NCI-H526 treated with DMSO at 0.1 percent for 48 hours (cell line): ENCODE measurements at regions not wholly inside any gene's neighbourhood (a gene's known extent, or its start where the extent isn't known, plus 50 kb on each side); places are given as distances from the start of the nearest gene placed in this dataset.
"Not testable (repeated sequence)": the region's sequence is repeated elsewhere in the genome, so short reads cannot be mapped to it uniquely, and the experiment has no call there.

Experiments used
- DNase-seq: peaks from one replicate; lab custom pipeline; 2025; lab: John Stamatoyannopoulos, UW

- DNase-seq = no peak
These were observed 170.7 kb downstream of the IER5 start for GRCh38 chr1:181259026-181259745.

- DNase-seq = no peak
These were observed 171.8 kb downstream of the IER5 start for GRCh38 chr1:181260271-181260670.

GRCh38 chr1:181260994-181261393 lies 172.5 kb downstream of the IER5 start:
- no peak for DNase-seq

- no peak for DNase-seq
These were observed 173.6 kb downstream of the IER5 start for GRCh38 chr1:181262069-181262468.

- DNase-seq = no peak
These were observed 174.9 kb downstream of the IER5 start for GRCh38 chr1:181263444-181263843.

- no peak for DNase-seq
These were observed 176.3 kb downstream of the IER5 start for GRCh38 chr1:181264821-181265220.

- DNase-seq = no peak
These were observed 196.5 kb downstream of the IER5 start for GRCh38 chr1:181284978-181285377.

- DNase-seq = no peak
These were observed 188.1 kb upstream of the CACNA1E start for GRCh38 chr1:181295217-181295616.

- DNase-seq = no peak
These were observed 187.1 kb upstream of the CACNA1E start for GRCh38 chr1:181296180-181296579.

GRCh38 chr1:181308098-181308497 lies 175.2 kb upstream of the CACNA1E start:
- no peak for DNase-seq

GRCh38 chr1:181310560-181310959 lies 172.8 kb upstream of the CACNA1E start:
- no peak for DNase-seq

GRCh38 chr1:181312946-181313345 lies 170.4 kb upstream of the CACNA1E start:
- DNase-seq = no peak

GRCh38 chr1:181313466-181313865 lies 169.9 kb upstream of the CACNA1E start:
- no peak for DNase-seq

- DNase-seq = no peak
These were observed 169.3 kb upstream of the CACNA1E start for GRCh38 chr1:181314010-181314409.

GRCh38 chr1:181314959-181315358 lies 168.4 kb upstream of the CACNA1E start:
- no peak for DNase-seq

GRCh38 chr1:181317261-181317930 lies 165.9 kb upstream of the CACNA1E start:
- no peak for DNase-seq

- DNase-seq = no peak
These were observed 165.1 kb upstream of the CACNA1E start for GRCh38 chr1:181318022-181318857.

- DNase-seq = no peak
These were observed 164.5 kb upstream of the CACNA1E start for GRCh38 chr1:181318858-181319235.

GRCh38 chr1:181319907-181320306 lies 163.4 kb upstream of the CACNA1E start:
- DNase-seq = no peak

GRCh38 chr1:181324797-181325616 lies 158.3 kb upstream of the CACNA1E start:
- no peak for DNase-seq

- not testable (repeated sequence) for DNase-seq
These were observed 157.6 kb upstream of the CACNA1E start for GRCh38 chr1:181325765-181326164.

- no peak for DNase-seq
These were observed 157.0 kb upstream of the CACNA1E start for GRCh38 chr1:181326348-181326747.
